Breast epithelium (tissue), 3 donors: ENCODE measurements at regions not wholly inside any gene's neighbourhood (a gene's known extent, or its start where the extent isn't known, plus 50 kb on each side); places are given as distances from the start of the nearest gene placed in this dataset.

ENCODE experiments used
- POLR2A ChIP-seq: fragments of 450-650 bp; IDR thresholded peaks from one replicate; pipeline ENCODE4 v1.6.1; 2016; ENCODE audit warnings: antibody characterized with exemption, mild to moderate bottlenecking, moderate library complexity
- POLR2AphosphoS5 ChIP-seq, 3 donors: sonication (generic); formaldehyde crosslinking; IDR thresholded peaks; one replicate each; pipeline ENCODE4 v1.6.1; 2017; ENCODE audit warnings: antibody characterized with exemption in 3 of 3
- TF ChIP-seq, protein P1 (sequence below), 3 donors: fragments of 450-650 bp; IDR thresholded peaks; one replicate each; pipeline ENCODE4 v1.5.1; 2016 to 2017; ENCODE audit warnings: antibody characterized with exemption in 3 of 3, mild to moderate bottlenecking in 3 of 3, moderate library complexity in 3 of 3

- TF ChIP-seq POLR2A: no peak
- TF ChIP-seq, protein P1, sequence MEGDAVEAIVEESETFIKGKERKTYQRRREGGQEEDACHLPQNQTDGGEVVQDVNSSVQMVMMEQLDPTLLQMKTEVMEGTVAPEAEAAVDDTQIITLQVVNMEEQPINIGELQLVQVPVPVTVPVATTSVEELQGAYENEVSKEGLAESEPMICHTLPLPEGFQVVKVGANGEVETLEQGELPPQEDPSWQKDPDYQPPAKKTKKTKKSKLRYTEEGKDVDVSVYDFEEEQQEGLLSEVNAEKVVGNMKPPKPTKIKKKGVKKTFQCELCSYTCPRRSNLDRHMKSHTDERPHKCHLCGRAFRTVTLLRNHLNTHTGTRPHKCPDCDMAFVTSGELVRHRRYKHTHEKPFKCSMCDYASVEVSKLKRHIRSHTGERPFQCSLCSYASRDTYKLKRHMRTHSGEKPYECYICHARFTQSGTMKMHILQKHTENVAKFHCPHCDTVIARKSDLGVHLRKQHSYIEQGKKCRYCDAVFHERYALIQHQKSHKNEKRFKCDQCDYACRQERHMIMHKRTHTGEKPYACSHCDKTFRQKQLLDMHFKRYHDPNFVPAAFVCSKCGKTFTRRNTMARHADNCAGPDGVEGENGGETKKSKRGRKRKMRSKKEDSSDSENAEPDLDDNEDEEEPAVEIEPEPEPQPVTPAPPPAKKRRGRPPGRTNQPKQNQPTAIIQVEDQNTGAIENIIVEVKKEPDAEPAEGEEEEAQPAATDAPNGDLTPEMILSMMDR (IDR thresholded peaks at IDR 0.05): no peak
- no peak for TF ChIP-seq POLR2AphosphoS5 (IDR thresholded peaks at IDR 0.05)
These were observed 389.8 kb upstream of the SLC24A2 start for GRCh38 chr9:20178679-20179078.
